Nephron progenitor cell (in vitro differentiated cells): ENCODE measurements at regions not wholly inside any gene's neighbourhood (a gene's known extent, or its start where the extent isn't known, plus 50 kb on each side); places are given as distances from the start of the nearest gene placed in this dataset.
A peak's percentile ranks its signal among the peaks of the same experiment; 100 is the strongest.
"Not testable (repeated sequence)": the region's sequence is repeated elsewhere in the genome, so short reads cannot be mapped to it uniquely, and the experiment has no call there.

Experiments used
- DNase-seq: peaks from one replicate; pipeline ENCODE4 v3.0.0; 2021
- H3K27ac Mint-ChIP-seq: 2 replicates; pipeline ENCODE4 v1.8.0; 2021; ENCODE audit warnings: mild to moderate bottlenecking, moderate library complexity, mixed read lengths
- H3K27me3 Mint-ChIP-seq: 2 replicates; pipeline ENCODE4 v1.8.0; 2021; ENCODE audit warnings: mild to moderate bottlenecking, low read depth, mixed read lengths; ENCODE audit not compliant: poor library complexity
- H3K36me3 Mint-ChIP-seq: 2 replicates; pipeline ENCODE4 v1.8.0; 2021; ENCODE audit warnings: low read depth, mixed read lengths
- H3K4me1 Mint-ChIP-seq: 2 replicates; pipeline ENCODE4 v1.8.0; 2021; ENCODE audit warnings: mixed read lengths
- H3K4me3 Mint-ChIP-seq: 2 replicates; pipeline ENCODE4 v1.8.0; 2021; ENCODE audit warnings: mild to moderate bottlenecking, moderate library complexity, mixed read lengths
- H3K9me3 Mint-ChIP-seq: 2 replicates; pipeline ENCODE4 v1.8.0; 2021; ENCODE audit warnings: mild to moderate bottlenecking, moderate library complexity, mixed read lengths
- TF ChIP-seq, protein P1 (sequence below): fragments of 200-600 bp; sonication (generic); IDR thresholded peaks from 2 replicates; pipeline ENCODE4 v1.5.0; 2021; ENCODE audit warnings: antibody characterized with exemption

DNA sequence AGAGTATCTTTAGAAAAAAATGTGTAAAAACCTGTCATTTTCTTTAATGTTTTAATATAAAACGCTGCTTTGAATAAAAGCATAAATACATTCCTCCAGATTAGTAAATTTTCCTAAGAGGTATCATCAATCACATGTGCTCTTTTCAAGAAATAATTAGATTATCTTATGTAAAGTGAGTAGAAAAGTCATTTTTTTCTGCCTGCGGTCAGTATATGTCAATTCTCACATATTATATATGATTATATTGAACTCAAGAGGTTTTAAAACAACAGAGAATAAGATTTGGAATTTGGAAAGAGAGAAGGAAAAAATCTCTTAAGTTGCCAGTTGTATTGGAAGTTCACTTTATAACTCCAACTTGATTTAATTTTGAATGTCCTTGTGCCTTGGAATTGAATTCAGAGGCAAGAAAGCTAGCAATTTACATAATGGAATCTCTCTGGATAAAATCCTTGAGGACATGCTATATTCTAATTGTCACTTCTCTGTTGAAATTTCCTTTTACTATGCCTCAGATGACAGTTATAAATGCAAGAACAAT is 740.1 kb upstream of the SPRY2 start:
- no peaks in the 10 kb centered on the region for H3K4me1 Mint-ChIP-seq
- peaks cover 9% of the 10 kb centered on the region for H3K9me3 Mint-ChIP-seq
- no peak overlapping the region for H3K4me3 Mint-ChIP-seq
- no peak for DNase-seq
- H3K27me3 Mint-ChIP-seq, result no peaks in the 10 kb centered on the region
- TF ChIP-seq, protein P1, sequence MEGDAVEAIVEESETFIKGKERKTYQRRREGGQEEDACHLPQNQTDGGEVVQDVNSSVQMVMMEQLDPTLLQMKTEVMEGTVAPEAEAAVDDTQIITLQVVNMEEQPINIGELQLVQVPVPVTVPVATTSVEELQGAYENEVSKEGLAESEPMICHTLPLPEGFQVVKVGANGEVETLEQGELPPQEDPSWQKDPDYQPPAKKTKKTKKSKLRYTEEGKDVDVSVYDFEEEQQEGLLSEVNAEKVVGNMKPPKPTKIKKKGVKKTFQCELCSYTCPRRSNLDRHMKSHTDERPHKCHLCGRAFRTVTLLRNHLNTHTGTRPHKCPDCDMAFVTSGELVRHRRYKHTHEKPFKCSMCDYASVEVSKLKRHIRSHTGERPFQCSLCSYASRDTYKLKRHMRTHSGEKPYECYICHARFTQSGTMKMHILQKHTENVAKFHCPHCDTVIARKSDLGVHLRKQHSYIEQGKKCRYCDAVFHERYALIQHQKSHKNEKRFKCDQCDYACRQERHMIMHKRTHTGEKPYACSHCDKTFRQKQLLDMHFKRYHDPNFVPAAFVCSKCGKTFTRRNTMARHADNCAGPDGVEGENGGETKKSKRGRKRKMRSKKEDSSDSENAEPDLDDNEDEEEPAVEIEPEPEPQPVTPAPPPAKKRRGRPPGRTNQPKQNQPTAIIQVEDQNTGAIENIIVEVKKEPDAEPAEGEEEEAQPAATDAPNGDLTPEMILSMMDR, result no peak
- H3K27ac Mint-ChIP-seq, result no peak overlapping the region
- no peaks in the 10 kb centered on the region for H3K36me3 Mint-ChIP-seq

DNA sequence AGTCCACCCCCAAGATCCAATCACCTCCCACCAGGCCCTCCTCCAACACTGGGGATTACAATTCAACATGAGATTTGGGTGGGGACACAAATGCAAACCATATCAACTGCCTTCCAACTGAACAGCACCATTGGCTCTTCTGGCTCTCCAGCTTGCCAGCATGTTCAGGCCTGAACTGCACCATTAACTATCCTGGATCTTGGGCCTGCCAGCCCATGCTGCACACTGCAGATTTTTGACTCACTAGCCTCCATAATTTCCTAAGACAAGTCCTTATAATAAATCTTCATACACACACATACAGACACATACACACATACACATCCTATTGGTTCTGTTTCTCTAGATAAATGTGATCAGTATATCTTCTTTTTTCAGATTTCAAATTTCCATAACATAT is 737.1 kb upstream of the SPRY2 start:
- no peaks in the 10 kb centered on the region for H3K27me3 Mint-ChIP-seq
- H3K27ac Mint-ChIP-seq, result no peak overlapping the region
- no peak for DNase-seq
- no peak overlapping the region for H3K4me3 Mint-ChIP-seq
- no peaks in the 10 kb centered on the region for H3K36me3 Mint-ChIP-seq
- TF ChIP-seq, protein P1, result no peak
- peaks cover 13% of the 10 kb centered on the region for H3K9me3 Mint-ChIP-seq
- no peaks in the 10 kb centered on the region for H3K4me1 Mint-ChIP-seq

DNA sequence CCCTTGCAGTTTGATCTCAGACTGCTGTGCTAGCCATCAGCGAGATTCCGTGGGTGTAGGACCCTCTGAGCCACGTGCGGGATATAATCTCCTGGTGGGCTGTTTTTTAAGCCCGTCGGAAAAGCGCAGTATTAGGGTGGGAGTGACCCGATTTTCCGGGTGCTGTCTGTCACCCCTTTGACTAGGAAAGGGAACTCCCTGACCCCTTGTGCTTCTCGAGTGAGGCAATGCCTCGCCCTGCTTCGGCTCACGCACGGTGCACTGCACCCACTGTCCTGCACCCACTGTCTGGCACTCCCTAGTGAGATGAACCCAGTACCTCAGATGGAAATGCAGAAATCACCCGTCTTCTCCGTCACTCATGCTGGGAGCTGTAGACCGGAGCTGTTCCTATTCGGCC is 728.9 kb upstream of the SPRY2 start:
- H3K27ac Mint-ChIP-seq, H3K36me3 Mint-ChIP-seq, H3K4me3 Mint-ChIP-seq, DNase-seq, H3K4me1 Mint-ChIP-seq, H3K27me3 Mint-ChIP-seq: not testable (repeated sequence)
- peaks cover 31% of the 10 kb centered on the region for H3K9me3 Mint-ChIP-seq

DNA sequence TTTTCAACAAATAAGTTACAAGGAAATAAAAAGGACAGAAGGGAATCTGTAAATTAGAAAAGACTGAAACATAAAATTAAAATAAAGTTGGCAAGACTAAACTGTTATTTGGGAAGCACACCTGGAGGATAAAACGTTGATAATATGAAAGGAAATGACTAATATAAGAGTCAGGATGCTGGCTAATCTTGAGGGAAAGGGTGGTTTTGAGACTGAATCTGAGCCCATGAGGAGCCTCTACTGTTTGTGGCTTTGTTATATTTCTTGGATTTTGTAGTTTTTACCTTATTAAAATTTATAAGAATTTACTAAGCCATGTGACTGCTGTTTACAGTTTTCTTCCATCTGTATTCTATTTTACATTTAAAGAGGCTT is 718.0 kb upstream of the SPRY2 start:
- TF ChIP-seq, protein P1, result no peak
- Mint-ChIP-seq H3K27ac (no peak overlapping the region), H3K4me3 (no peak overlapping the region), H3K9me3 (peaks cover 8% of the 10 kb centered on the region), H3K27me3 (no peaks in the 10 kb centered on the region), H3K4me1 (no peaks in the 10 kb centered on the region), H3K36me3 (no peaks in the 10 kb centered on the region)
- no peak for DNase-seq

DNA sequence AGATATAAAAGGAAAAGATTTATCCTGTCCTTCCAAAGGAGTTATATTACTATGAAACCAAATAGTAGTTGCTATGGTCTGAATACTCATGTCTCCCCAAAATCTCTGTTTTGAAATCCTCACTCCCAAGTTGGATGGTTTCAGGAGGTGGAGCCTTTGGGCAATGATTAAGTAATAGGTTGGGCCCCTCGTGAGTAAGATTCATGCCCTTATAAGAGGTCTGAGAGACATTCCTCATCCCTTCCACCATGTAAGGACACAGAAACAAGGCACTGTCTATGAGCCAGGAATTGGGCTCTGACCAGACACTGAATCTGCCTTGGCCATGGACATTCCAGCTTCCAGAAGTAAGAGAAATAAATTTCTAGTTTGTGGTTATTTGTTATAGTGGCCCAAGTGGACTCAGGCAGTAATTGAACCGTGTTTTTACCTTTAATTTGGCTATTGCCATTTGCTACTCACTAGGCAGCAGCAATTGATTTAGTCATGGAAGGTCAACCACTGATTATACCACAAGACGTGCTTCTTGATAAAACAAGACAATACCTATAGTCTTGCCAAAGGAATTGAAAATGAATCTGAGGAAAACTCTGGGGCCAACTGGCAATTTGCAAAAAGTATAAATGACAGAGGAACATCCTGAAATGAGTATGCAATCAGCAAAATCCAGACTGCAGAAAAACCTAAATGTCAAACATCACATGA is 717.4 kb upstream of the SPRY2 start:
- Mint-ChIP-seq H3K27me3 (no peaks in the 10 kb centered on the region), H3K9me3 (peaks cover 4% of the 10 kb centered on the region), H3K36me3 (no peaks in the 10 kb centered on the region), H3K27ac (no peak overlapping the region), H3K4me3 (no peak overlapping the region), H3K4me1 (no peaks in the 10 kb centered on the region)
- TF ChIP-seq, protein P1, result no peak
- DNase-seq, result no peak

DNA sequence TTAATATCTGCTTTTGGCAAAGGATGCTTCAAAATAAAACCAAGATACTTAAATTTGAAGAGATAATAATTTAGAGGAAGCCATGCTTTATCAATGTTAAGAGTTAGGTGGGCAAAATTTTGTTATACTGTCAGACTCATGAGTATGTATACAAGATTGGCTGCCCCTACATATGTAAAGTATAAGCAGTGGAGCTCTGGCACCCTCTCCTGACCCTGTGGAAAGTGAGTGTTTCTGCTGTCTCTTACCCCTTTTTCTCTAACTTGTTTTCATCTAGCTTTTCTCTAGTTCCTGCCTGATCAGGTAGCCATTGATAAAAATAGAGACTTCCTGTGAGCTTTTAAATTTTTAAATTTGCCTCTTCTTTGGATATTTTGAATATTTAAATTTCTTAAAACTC is 710.9 kb upstream of the SPRY2 start:
- no peak overlapping the region for H3K27ac Mint-ChIP-seq
- H3K27me3 Mint-ChIP-seq, result no peaks in the 10 kb centered on the region
- TF ChIP-seq, protein P1, result peak; percentile 11
- no peaks in the 10 kb centered on the region for H3K9me3 Mint-ChIP-seq
- H3K4me1 Mint-ChIP-seq, result no peaks in the 10 kb centered on the region
- no peak for DNase-seq
- no peaks in the 10 kb centered on the region for H3K36me3 Mint-ChIP-seq
- no peak overlapping the region for H3K4me3 Mint-ChIP-seq
